ENCODE measurements at regions not wholly inside any gene's neighbourhood (a gene's known extent, or its start where the extent isn't known, plus 50 kb on each side); places are given as distances from the start of the nearest gene placed in this dataset.

DNA sequence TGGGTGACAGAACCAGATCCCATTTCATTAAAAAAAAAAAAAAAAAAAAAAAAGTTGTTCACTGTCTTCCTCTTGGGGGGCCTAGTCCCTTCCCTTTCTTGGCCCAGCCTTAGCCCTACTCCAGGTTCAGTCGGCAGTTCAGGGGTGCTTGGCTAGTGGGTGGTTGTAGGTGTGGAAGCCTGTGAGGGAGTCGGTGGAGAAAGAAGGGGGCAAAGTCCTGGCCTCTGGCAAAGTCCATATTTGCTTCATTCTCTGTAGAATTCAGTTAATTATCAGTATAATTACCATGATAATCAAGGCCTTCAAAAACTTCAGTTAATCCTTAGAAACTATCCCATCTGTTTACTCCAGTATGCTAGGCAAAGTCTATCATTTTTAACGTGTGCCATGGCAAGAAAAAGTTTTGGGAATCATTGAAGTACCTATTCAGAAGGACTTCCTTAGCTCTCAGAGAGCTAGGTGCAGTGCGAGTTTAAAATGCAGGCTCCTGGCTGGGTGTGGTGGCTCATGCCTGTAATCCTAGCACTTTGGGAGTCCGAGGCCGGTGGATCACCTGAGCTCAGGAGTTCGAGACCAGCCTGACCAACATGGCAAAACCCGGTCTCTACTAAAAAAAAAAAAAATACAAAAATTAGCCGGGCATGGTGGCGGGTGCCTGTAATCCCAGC, 205.7 kb upstream of the ARG1 start:
- no peak overlapping the region for H3K4me3 ChIP-seq (ENCODE audit: control insufficient read depth, low read depth, low read length)
- TF ChIP-seq, protein P1, sequence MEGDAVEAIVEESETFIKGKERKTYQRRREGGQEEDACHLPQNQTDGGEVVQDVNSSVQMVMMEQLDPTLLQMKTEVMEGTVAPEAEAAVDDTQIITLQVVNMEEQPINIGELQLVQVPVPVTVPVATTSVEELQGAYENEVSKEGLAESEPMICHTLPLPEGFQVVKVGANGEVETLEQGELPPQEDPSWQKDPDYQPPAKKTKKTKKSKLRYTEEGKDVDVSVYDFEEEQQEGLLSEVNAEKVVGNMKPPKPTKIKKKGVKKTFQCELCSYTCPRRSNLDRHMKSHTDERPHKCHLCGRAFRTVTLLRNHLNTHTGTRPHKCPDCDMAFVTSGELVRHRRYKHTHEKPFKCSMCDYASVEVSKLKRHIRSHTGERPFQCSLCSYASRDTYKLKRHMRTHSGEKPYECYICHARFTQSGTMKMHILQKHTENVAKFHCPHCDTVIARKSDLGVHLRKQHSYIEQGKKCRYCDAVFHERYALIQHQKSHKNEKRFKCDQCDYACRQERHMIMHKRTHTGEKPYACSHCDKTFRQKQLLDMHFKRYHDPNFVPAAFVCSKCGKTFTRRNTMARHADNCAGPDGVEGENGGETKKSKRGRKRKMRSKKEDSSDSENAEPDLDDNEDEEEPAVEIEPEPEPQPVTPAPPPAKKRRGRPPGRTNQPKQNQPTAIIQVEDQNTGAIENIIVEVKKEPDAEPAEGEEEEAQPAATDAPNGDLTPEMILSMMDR (conservative IDR thresholded peaks at IDR 0.05; ENCODE audit: control insufficient read depth, insufficient read depth, low read depth, low read length) = no peak
- DNase-seq (ENCODE audit: low read depth) = no peak

DNA sequence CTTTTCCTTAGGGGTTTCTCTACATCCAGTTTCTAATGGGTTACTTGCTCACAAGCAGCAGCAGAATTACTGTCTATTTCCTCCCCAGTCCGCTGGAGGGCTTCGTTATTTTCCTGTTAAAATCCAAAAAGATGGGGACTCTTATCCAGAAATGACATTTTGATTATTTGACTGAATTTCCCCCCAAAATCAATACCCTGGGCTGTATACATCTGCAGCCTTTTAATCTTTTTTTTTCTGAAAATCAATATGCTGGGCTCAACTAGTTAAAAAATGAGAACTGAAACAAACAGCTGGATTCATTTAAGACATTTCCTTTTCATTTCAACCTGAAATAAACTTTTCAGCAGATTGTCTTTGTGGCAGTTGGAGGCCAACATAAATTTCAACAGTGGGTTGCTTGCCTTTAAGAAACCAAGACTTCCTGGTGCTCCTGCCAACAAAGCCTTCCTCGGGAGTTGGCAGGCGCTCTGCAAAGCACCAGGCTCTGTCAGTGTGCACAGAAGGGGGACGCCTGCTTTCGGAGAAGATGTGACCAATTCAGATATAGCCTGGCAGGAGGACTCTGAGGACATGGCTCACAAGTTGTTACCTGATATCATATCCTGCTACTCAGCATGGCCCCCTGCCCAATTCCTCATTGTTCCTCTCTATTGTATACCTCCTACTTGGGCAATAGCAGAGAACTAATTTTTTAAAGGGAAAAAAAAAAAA, 204.7 kb upstream of the ARG1 start:
- DNase-seq (ENCODE audit: low read depth) = peak; percentile 47
- TF ChIP-seq, protein P1 (conservative IDR thresholded peaks at IDR 0.05; ENCODE audit: control insufficient read depth, insufficient read depth, low read depth, low read length) = peak; percentile 12
- H3K4me3 ChIP-seq (ENCODE audit: control insufficient read depth, low read depth, low read length) = no peak overlapping the region

DNA sequence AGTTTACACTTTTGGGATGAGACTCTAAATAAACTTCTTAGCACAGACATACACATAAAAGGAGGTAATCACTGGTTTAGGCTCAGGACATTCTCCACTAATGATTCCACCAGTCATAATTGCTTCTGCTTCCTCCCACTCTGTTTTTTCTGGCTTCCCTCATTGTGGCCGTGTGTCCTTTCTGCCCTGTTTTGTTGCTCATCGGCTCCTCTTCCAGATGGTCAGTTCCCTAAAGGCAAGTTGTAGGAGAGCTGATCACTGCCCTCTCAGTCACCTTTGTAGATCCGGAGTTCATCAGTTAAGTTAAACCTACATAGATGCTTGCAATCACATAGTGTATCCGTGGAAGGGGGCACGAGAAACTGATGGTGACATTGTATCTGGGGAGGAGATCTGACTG, 200.5 kb upstream of the ARG1 start:
- TF ChIP-seq, protein P1 (conservative IDR thresholded peaks at IDR 0.05; ENCODE audit: control insufficient read depth, insufficient read depth, low read depth, low read length) = no peak
- DNase-seq (ENCODE audit: low read depth) = peak; percentile 79
- H3K4me3 ChIP-seq (ENCODE audit: control insufficient read depth, low read depth, low read length) = no peak overlapping the region

DNA sequence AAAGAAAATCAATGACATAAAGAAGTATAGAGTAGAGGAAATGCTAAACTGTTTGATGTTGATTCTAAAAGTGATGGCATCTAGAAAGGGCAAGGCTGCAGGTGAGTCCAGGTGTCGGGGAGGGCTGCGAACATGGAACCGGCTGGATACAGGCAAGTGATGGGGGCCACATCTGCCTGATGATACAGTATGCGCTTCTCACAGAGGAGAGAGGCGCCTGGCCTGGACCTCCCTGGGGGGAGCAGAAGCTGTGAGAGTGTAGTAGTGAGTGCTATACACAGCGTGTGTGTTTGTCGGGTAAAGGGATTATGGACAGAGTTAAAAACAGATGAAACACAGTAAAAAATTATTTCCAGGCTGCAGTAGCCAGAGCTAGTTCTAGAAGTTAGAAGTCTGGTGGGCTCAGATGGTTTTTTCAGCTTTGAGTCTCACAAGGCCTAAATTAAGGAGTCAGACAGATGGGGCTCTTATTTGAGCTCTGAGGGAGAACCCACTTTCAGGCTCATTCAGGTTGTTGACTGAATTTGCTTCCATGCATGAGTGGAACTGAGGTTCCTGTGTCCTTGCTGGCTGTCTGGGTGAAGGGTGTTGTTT, 195.8 kb upstream of the ARG1 start:
- DNase-seq (ENCODE audit: low read depth) = no peak
- TF ChIP-seq, protein P1 (conservative IDR thresholded peaks at IDR 0.05; ENCODE audit: control insufficient read depth, insufficient read depth, low read depth, low read length) = no peak
- no peak overlapping the region for H3K4me3 ChIP-seq (ENCODE audit: control insufficient read depth, low read depth, low read length)

DNA sequence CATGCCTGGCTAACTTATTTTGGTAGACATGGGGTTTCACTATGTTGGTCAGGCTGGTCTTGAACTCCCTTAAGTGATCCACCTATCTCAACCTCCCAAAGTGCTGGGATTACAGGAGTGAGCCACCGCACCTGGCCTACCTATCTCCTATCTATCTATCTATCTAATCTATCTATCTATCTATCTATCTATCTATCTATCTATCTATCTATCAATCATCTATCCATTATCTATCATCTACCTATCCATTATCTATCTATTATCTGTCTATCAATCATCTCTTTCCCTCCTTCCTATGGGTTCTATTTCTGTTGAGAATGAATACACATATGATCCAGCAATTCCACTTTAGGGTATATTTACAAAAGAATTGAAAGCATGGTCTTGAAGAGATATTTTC, 194.2 kb upstream of the ARG1 start:
- TF ChIP-seq, protein P1 (conservative IDR thresholded peaks at IDR 0.05; ENCODE audit: control insufficient read depth, insufficient read depth, low read depth, low read length) = no peak
- H3K4me3 ChIP-seq (ENCODE audit: control insufficient read depth, low read depth, low read length) = no peak overlapping the region
- DNase-seq (ENCODE audit: low read depth) = no peak

DNA sequence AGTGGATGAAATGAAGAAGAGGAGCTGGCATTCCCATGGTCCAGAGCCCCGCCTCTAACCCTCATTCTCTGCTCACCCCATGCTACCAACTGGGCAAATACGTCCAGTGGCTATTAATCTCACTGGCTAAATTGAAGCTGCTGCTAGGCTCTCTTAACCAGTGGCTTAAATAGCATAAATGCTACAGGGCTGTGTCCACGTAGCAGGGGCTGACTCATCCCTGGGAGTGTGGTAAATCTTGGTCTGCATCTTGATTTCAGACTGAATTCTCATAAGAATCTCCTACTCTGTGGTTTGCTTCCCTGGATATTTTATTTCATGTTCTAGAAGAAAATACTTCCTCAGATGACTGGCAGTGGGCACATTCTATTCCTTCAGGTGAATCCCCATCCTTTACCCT, 193.1 kb upstream of the ARG1 start:
- peak; percentile 80 for DNase-seq (ENCODE audit: low read depth)
- TF ChIP-seq, protein P1 (conservative IDR thresholded peaks at IDR 0.05; ENCODE audit: control insufficient read depth, insufficient read depth, low read depth, low read length) = no peak
- no peak overlapping the region for H3K4me3 ChIP-seq (ENCODE audit: control insufficient read depth, low read depth, low read length)
